ENCODE measurements at regions not wholly inside any gene's neighbourhood (a gene's known extent, or its start where the extent isn't known, plus 50 kb on each side); places are given as distances from the start of the nearest gene placed in this dataset.

DNA sequence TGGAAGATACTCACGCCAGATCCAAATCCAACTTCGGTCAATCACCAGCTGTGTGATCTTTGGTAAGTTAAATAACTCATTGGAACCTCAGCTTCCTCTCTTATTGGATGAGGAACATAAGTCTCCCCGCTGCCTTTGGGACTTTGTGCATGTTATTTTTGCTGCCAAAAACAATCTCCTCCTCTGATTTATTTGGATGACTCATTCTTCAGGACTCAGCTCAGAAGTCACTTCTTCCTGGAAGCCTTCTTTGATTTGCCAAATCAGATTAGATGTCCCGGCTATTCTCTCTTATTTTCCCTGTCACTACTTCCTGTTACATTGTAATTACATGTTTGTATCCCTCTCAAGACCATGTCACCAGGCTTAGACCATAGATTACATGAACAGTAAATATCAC, 138.0 kb upstream of the BOD1L1 start:
- H3F3A ChIP-seq (ENCODE audit: control insufficient read depth, insufficient read depth) = no peaks in the 10 kb centered on the region
- H3K4me2 ChIP-seq (ENCODE audit: low read length) = no peak overlapping the region
- H4K20me1 ChIP-seq (ENCODE audit: control insufficient read depth, insufficient read depth, low read depth, low read length) = no peaks in the 10 kb centered on the region
- no peaks in the 10 kb centered on the region for H3K9me2 ChIP-seq (replicated peaks; ENCODE audit: control insufficient read depth, low read length)
- H3K27me3 ChIP-seq (ENCODE audit: control insufficient read depth, low read length) = no peaks in the 10 kb centered on the region
- H3K79me2 ChIP-seq (ENCODE audit: control insufficient read depth, low read length) = no peaks in the 10 kb centered on the region
- TF ChIP-seq, protein P1, sequence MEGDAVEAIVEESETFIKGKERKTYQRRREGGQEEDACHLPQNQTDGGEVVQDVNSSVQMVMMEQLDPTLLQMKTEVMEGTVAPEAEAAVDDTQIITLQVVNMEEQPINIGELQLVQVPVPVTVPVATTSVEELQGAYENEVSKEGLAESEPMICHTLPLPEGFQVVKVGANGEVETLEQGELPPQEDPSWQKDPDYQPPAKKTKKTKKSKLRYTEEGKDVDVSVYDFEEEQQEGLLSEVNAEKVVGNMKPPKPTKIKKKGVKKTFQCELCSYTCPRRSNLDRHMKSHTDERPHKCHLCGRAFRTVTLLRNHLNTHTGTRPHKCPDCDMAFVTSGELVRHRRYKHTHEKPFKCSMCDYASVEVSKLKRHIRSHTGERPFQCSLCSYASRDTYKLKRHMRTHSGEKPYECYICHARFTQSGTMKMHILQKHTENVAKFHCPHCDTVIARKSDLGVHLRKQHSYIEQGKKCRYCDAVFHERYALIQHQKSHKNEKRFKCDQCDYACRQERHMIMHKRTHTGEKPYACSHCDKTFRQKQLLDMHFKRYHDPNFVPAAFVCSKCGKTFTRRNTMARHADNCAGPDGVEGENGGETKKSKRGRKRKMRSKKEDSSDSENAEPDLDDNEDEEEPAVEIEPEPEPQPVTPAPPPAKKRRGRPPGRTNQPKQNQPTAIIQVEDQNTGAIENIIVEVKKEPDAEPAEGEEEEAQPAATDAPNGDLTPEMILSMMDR (IDR thresholded peaks at IDR 0.05; ENCODE audit: low read depth, low read length, poor library complexity, severe bottlenecking) = no peak
- no peak for TF ChIP-seq EZH2phosphoT487 (IDR thresholded peaks at IDR 0.05; ENCODE audit: borderline replicate concordance, low read length)
- no peaks in the 10 kb centered on the region for H3K36me3 ChIP-seq (ENCODE audit: control insufficient read depth, low read length)
- H3K4me3 ChIP-seq (ENCODE audit: low read length) = no peak overlapping the region
- H3K9me3 ChIP-seq (ENCODE audit: control insufficient read depth, insufficient read depth, low read length) = no peaks in the 10 kb centered on the region
- H3K4me1 ChIP-seq (ENCODE audit: control insufficient read depth, low read length) = no peaks in the 10 kb centered on the region
- H3K27ac ChIP-seq (ENCODE audit: low read depth, low read length) = no peak overlapping the region

DNA sequence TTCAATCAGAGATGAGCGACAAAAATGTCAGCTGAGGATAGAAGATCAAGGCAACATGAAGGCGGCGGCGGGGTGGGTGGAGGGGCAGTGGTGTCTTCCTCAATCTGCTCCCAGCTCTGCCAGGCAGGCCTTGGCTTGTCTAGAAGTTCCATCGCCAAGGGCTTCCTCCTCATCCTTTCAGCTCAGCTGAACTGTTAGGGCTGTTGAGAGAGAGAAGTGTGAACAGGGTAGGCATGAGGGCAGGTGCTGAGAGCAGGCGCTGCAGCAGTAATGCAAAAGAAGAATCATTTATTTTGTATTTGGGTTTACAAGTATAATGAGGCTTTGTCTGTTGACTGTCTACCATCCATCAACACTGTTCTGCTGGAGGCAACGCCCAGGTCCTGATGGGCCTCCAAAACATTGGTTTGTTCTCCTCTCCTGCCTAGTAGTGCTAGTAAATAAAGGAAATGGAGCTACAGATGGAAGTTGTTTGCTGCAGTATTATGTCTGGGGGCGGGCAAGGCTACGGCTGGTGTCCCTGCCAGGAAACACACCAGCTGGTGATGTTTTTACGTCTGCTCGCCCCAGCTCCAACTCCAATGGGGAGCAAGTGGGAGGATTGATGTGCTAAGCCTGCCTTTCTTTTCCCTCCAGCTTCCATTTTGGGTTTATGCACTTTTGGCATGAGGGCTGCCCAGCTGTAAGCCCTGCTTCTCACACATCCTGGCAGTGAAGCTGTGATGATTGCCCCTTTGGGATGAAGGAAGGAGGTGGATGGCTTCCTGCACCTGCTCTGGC, 139.4 kb upstream of the BOD1L1 start:
- Histone ChIP-seq H4K20me1 (ENCODE audit: control insufficient read depth, insufficient read depth, low read depth, low read length) (no peaks in the 10 kb centered on the region), H3K9me3 (ENCODE audit: control insufficient read depth, insufficient read depth, low read length) (no peaks in the 10 kb centered on the region), H3K36me3 (ENCODE audit: control insufficient read depth, low read length) (no peaks in the 10 kb centered on the region), H3K4me2 (ENCODE audit: low read length) (no peak overlapping the region), H3F3A (ENCODE audit: control insufficient read depth, insufficient read depth) (no peaks in the 10 kb centered on the region), H3K9me2 (replicated peaks; ENCODE audit: control insufficient read depth, low read length) (no peaks in the 10 kb centered on the region), H3K27ac (ENCODE audit: low read depth, low read length) (no peak overlapping the region), H3K79me2 (ENCODE audit: control insufficient read depth, low read length) (no peaks in the 10 kb centered on the region), H3K4me3 (ENCODE audit: low read length) (no peak overlapping the region), H3K27me3 (ENCODE audit: control insufficient read depth, low read length) (no peaks in the 10 kb centered on the region), H3K4me1 (ENCODE audit: control insufficient read depth, low read length) (no peaks in the 10 kb centered on the region)
- TF ChIP-seq, protein P1 (IDR thresholded peaks at IDR 0.05; ENCODE audit: low read depth, low read length, poor library complexity, severe bottlenecking) = no peak
- TF ChIP-seq EZH2phosphoT487 (IDR thresholded peaks at IDR 0.05; ENCODE audit: borderline replicate concordance, low read length) = no peak

DNA sequence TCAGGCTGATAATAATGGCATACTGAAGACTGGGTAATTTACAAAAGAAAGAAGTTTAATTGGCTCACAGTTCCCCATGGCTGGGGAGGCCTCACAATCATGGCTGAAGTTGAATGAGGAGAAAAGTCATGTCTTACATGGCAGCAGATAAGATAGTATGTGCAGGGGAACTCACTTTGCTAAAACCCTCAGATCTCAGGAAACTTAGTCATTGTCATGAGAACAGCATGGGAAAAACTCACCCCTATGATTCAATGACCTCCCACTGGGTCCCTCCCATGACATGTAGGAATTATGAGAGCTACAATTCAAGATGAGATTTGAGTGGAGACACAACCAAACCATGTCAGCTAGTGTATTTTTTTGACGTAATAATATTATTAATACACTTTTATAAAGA, 149.8 kb upstream of the BOD1L1 start:
- no peak overlapping the region for H3K4me3 ChIP-seq (ENCODE audit: low read length)

More for the DNA sequence above, 149.8 kb upstream of the BOD1L1 start:
- H3K79me2 ChIP-seq (ENCODE audit: control insufficient read depth, low read length) = no peaks in the 10 kb centered on the region
- TF ChIP-seq, protein P1 (IDR thresholded peaks at IDR 0.05; ENCODE audit: low read depth, low read length, poor library complexity, severe bottlenecking) = no peak
- no peak for TF ChIP-seq EZH2phosphoT487 (IDR thresholded peaks at IDR 0.05; ENCODE audit: borderline replicate concordance, low read length)
- H4K20me1 ChIP-seq (ENCODE audit: control insufficient read depth, insufficient read depth, low read depth, low read length) = no peaks in the 10 kb centered on the region
- H3K4me1 ChIP-seq (ENCODE audit: control insufficient read depth, low read length) = no peaks in the 10 kb centered on the region
- H3K36me3 ChIP-seq (ENCODE audit: control insufficient read depth, low read length) = no peaks in the 10 kb centered on the region
- H3F3A ChIP-seq (ENCODE audit: control insufficient read depth, insufficient read depth) = no peaks in the 10 kb centered on the region
- no peak overlapping the region for H3K27ac ChIP-seq (ENCODE audit: low read depth, low read length)
- H3K27me3 ChIP-seq (ENCODE audit: control insufficient read depth, low read length) = no peaks in the 10 kb centered on the region
- H3K9me3 ChIP-seq (ENCODE audit: control insufficient read depth, insufficient read depth, low read length) = no peaks in the 10 kb centered on the region
- H3K9me2 ChIP-seq (replicated peaks; ENCODE audit: control insufficient read depth, low read length) = no peaks in the 10 kb centered on the region
- no peak overlapping the region for H3K4me2 ChIP-seq (ENCODE audit: low read length)

Data from DOHH2 (cell line).